Progenitor cell of endocrine pancreas (in vitro differentiated cells): ENCODE measurements at regions not wholly inside any gene's neighbourhood (a gene's known extent, or its start where the extent isn't known, plus 50 kb on each side); places are given as distances from the start of the nearest gene placed in this dataset.

Experiments
- DNase-seq: peaks from one replicate; pipeline ENCODE4 v3.0.0; 2021; ENCODE audit warnings: low spot score; ENCODE audit not compliant: unreplicated experiment
- H3K27ac Mint-ChIP-seq: 2 replicates; pipeline ENCODE4 v1.8.0; 2021; ENCODE audit warnings: mild to moderate bottlenecking, moderate library complexity, mixed read lengths
- H3K27me3 Mint-ChIP-seq: 2 replicates; pipeline ENCODE4 v1.8.0; 2021; ENCODE audit warnings: mixed read lengths
- H3K36me3 Mint-ChIP-seq: 2 replicates; pipeline ENCODE4 v1.8.0; 2022; ENCODE audit warnings: mixed read lengths; ENCODE audit not compliant: insufficient read depth
- H3K4me1 Mint-ChIP-seq: 2 replicates; pipeline ENCODE4 v1.8.0; 2021; ENCODE audit warnings: low read depth, mixed read lengths
- H3K4me3 Mint-ChIP-seq: 2 replicates; pipeline ENCODE4 v1.8.0; 2021; ENCODE audit warnings: low read depth, mild to moderate bottlenecking, moderate library complexity, mixed read lengths
- H3K9me3 Mint-ChIP-seq: 2 replicates; pipeline ENCODE4 v1.8.0; 2021; ENCODE audit warnings: low read depth, mixed read lengths
- TF ChIP-seq, protein P1 (sequence below): fragments of 200-600 bp; sonication (generic); IDR thresholded peaks from one replicate; pipeline ENCODE4 v1.5.0; 2021; ENCODE audit warnings: antibody characterized with exemption, mild to moderate bottlenecking; ENCODE audit not compliant: unreplicated experiment

DNA sequence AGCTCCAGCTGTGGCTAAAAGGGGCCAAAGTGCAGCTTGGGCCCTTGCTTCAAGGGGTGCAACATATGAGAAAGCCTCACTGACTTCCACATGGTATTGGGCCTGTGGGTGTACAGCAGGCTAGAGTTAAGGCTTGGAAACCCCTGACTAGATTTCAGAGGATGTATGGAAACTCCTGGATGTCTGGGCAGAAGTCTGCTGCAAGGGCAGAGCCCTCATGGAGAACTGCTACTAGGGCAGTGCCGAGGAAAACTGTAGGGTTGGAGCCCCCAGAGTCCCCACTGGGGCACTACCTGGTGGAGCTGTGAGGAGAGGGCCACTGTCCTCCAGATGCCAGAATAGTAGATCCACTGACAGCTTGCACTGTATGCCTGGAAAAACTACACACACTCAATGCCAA is 69.5 kb downstream of the XCL2 start:
- peaks cover 1% of the 10 kb centered on the region for H3K4me1 Mint-ChIP-seq
- H3K4me3 Mint-ChIP-seq = no peak overlapping the region
- peaks cover 5% of the 10 kb centered on the region for H3K36me3 Mint-ChIP-seq
- TF ChIP-seq, protein P1, sequence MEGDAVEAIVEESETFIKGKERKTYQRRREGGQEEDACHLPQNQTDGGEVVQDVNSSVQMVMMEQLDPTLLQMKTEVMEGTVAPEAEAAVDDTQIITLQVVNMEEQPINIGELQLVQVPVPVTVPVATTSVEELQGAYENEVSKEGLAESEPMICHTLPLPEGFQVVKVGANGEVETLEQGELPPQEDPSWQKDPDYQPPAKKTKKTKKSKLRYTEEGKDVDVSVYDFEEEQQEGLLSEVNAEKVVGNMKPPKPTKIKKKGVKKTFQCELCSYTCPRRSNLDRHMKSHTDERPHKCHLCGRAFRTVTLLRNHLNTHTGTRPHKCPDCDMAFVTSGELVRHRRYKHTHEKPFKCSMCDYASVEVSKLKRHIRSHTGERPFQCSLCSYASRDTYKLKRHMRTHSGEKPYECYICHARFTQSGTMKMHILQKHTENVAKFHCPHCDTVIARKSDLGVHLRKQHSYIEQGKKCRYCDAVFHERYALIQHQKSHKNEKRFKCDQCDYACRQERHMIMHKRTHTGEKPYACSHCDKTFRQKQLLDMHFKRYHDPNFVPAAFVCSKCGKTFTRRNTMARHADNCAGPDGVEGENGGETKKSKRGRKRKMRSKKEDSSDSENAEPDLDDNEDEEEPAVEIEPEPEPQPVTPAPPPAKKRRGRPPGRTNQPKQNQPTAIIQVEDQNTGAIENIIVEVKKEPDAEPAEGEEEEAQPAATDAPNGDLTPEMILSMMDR = no peak
- H3K27ac Mint-ChIP-seq = no peak overlapping the region
- H3K9me3 Mint-ChIP-seq = peaks cover 12% of the 10 kb centered on the region
- H3K27me3 Mint-ChIP-seq = no peaks in the 10 kb centered on the region
- DNase-seq = no peak

DNA sequence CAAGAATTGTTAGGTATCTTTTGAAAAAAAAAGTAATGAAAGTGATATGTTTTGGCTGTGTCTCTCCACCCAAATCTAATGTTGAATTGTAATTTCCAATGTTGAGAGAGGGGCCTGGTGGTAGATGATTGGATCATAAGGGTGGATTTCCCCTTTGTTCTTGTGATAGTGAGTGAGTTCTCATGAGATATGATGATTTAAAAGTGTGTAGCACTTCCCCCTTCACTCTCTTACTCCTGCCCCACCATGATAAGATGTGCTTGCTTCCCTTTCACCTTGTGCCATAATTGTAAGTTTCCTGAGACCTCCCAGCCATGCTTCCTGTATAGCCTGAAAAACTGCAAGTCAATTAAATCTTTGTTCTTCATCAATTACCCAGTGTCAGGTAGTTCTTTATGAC is 70.7 kb downstream of the XCL2 start:
- no peak for DNase-seq
- Mint-ChIP-seq H3K27ac (no peak overlapping the region), H3K4me1 (peaks cover 2% of the 10 kb centered on the region), H3K27me3 (no peaks in the 10 kb centered on the region), H3K4me3 (no peak overlapping the region), H3K36me3 (peaks cover 5% of the 10 kb centered on the region), H3K9me3 (peaks cover 12% of the 10 kb centered on the region)
- TF ChIP-seq, protein P1 = no peak

DNA sequence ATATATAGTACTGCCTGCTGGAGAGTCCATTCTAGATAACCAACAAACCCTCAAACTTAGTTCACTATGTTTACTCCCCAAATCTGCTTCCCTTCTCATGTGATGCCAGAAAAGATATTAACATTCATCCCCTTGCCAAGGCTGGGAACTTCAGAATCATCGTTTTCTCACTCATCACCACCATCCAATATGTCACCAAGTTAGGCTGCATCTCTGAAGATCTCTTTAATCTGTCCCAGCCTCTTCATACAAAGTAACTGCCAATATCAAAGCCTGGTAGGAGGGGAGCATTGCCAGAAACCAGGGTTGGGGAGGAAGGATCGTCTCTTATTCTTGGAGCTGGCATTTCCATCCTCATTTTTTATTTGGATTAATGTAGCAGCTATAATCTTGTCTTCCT is 71.6 kb downstream of the XCL2 start:
- peaks cover 3% of the 10 kb centered on the region for H3K4me1 Mint-ChIP-seq
- H3K27ac Mint-ChIP-seq = no peak overlapping the region
- no peak for DNase-seq
- peaks cover 12% of the 10 kb centered on the region for H3K9me3 Mint-ChIP-seq
- no peak overlapping the region for H3K4me3 Mint-ChIP-seq
- peaks cover 5% of the 10 kb centered on the region for H3K36me3 Mint-ChIP-seq
- TF ChIP-seq, protein P1 = no peak
- H3K27me3 Mint-ChIP-seq = no peaks in the 10 kb centered on the region

DNA sequence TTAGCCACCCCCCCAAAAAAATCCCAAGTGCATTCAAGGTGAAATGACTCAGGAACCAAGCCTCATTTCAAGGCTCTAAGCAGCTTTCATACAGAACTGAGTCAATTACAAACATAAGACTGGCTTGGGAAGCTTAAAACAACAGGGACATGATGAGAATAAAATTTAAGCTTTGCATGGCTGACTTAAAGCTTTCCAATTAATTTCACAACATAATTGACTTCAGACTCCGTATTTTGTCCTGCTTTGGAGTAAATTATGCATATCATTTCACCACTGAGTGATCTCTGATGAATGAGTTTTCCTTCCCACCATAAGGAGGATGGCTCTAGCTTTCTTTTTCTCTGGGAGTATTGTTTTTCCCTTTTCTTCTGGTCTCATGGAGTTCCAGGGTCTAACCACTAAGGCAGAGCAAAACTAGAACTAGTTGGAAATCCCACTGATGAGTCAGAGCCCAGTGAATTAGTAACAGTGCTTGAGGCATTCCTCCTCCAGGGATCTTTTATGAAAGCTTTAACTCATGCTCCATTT is 72.8 kb downstream of the XCL2 start:
- H3K27me3 Mint-ChIP-seq = no peaks in the 10 kb centered on the region
- H3K27ac Mint-ChIP-seq = peak overlapping the region; percentile 50
- no peak for DNase-seq
- H3K36me3 Mint-ChIP-seq = peaks cover 5% of the 10 kb centered on the region
- TF ChIP-seq, protein P1 = no peak
- peaks cover 12% of the 10 kb centered on the region for H3K9me3 Mint-ChIP-seq
- H3K4me1 Mint-ChIP-seq = peaks cover 11% of the 10 kb centered on the region
- no peak overlapping the region for H3K4me3 Mint-ChIP-seq

DNA sequence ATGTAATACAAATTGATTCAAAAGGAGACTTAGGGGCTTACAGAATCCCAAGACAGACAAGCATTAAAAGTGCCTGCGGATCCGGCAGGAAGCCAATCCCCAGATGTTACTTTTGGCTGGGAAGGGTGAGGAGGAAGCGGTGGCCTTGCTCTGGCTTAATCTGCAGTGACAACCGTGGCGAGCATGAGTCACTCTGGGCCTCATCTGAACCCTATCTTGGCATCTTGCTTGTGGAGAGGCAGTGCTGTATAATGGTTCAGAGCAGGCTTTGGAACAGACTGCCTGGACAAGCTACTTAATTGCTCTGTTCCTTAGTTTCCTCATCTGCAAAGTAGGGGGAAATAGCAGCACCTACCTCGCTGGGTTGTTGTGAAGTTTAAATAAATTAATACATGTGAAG is 74.1 kb downstream of the XCL2 start:
- Mint-ChIP-seq H3K9me3 (peaks cover 8% of the 10 kb centered on the region), H3K27ac (no peak overlapping the region), H3K27me3 (no peaks in the 10 kb centered on the region), H3K4me1 (peaks cover 11% of the 10 kb centered on the region), H3K4me3 (no peak overlapping the region), H3K36me3 (peaks cover 3% of the 10 kb centered on the region)
- DNase-seq = no peak
- TF ChIP-seq, protein P1 = no peak
